Common myeloid progenitor, CD34-positive (primary cell): ENCODE measurements at regions not wholly inside any gene's neighbourhood (a gene's known extent, or its start where the extent isn't known, plus 50 kb on each side); places are given as distances from the start of the nearest gene placed in this dataset.

Source experiments
- CTCF ChIA-PET: fragments of 350-600 bp; sonication (Branson Sonifier 250); formaldehyde crosslinking; loops from one replicate; lab custom pipeline; 2021; ENCODE audit warnings: antibody characterized with exemption; lab: Charles Lee
- POLR2A ChIA-PET: fragments of 350-600 bp; sonication (Branson Sonifier 250); formaldehyde crosslinking; loops from one replicate; lab custom pipeline; 2021; ENCODE audit warnings: antibody characterized with exemption; lab: Charles Lee
- DNase-seq, 3 donors: peaks; one replicate each; pipeline versions ENCODE4 v3.0.0 to v3.0.0-alpha.2; 2013
- H3K27ac ChIP-seq, 2 experiments: 1 replicate in 1 of 2; 2 replicates in 1 of 2; pipeline ENCODE4 v1.7.0; 2013; ENCODE audit warnings: inconsistent platforms in 2 of 2, low read length in 2 of 2, mild to moderate bottlenecking in 2 of 2, low read depth in 1 of 2, moderate library complexity in 1 of 2; ENCODE audit not compliant: severe bottlenecking in 2 of 2, insufficient read depth in 1 of 2, poor library complexity in 1 of 2
- H3K27me3 ChIP-seq, 5 experiments: replicated peaks in 2 of 5; 1 replicate in 3 of 5; 2 replicates in 2 of 5; pipeline versions ENCODE4 v1.6.1 to v1.7.0; 2013; ENCODE audit warnings: low read length in 4 of 5, mild to moderate bottlenecking in 2 of 5, moderate library complexity in 2 of 5, inconsistent platforms in 1 of 5; ENCODE audit not compliant: insufficient read depth in 5 of 5, control insufficient read depth in 4 of 5
- H3K36me3 ChIP-seq, 4 experiments: 1 replicate in 2 of 4; 2 replicates in 2 of 4; pipeline versions ENCODE4 v1.6.1 to v1.7.0; 2013; ENCODE audit warnings: low read length in 3 of 4, control low read depth in 1 of 4, mild to moderate bottlenecking in 1 of 4; ENCODE audit not compliant: control insufficient read depth in 4 of 4, insufficient read depth in 4 of 4
- H3K4me1 ChIP-seq, 4 experiments: 1 replicate in 3 of 4; 2 replicates in 1 of 4; pipeline versions ENCODE4 v1.6.1 to v1.7.1; 2013; ENCODE audit warnings: low read length in 3 of 4, mild to moderate bottlenecking in 3 of 4, control low read depth in 1 of 4, inconsistent platforms in 1 of 4, moderate library complexity in 1 of 4; ENCODE audit not compliant: control insufficient read depth in 4 of 4, insufficient read depth in 4 of 4; ENCODE audit errors: control extremely low read depth in 1 of 4
- H3K4me3 ChIP-seq, 7 experiments: 1 replicate in 4 of 7; 2 replicates in 3 of 7; pipeline versions ENCODE4 v1.5.1 to v1.7.0; 2013; ENCODE audit warnings: mild to moderate bottlenecking in 7 of 7, low read length in 6 of 7, moderate library complexity in 6 of 7, inconsistent platforms in 2 of 7, low read depth in 2 of 7, control low read depth in 1 of 7; ENCODE audit not compliant: insufficient read depth in 4 of 7, control insufficient read depth in 1 of 7; ENCODE audit errors: extremely low read depth in 1 of 7
- H3K9me3 ChIP-seq, 5 experiments: 1 replicate in 4 of 5; 2 replicates in 1 of 5; pipeline versions ENCODE4 v1.6.1 to v1.7.1; 2013; ENCODE audit warnings: low read length in 4 of 5, mild to moderate bottlenecking in 2 of 5, inconsistent platforms in 1 of 5, low read depth in 1 of 5, moderate library complexity in 1 of 5; ENCODE audit not compliant: control insufficient read depth in 4 of 5, insufficient read depth in 2 of 5; ENCODE audit errors: control extremely low read depth in 1 of 5
- WGBS: methylation state at CpG from one replicate; pipeline ENCODE4 v1.1.5; 2013; ENCODE audit not compliant: insufficient coverage; 5-methylcytosine and 5-hydroxymethylcytosine counted together

GRCh38 chr12:74896186-74896585 is 313.5 kb downstream of the KCNC2 start:
- no CpG with 5 or more reads among the region's 1 CpG for WGBS
- DNase-seq = no peak
- ChIA-PET POLR2A (no interaction called here), CTCF (no interaction called here)
- Histone ChIP-seq H3K27ac (no peak overlapping the region), H3K4me3 (no peak overlapping the region), H3K36me3 (no peaks in the 10 kb centered on the region), H3K27me3 (no peaks in the 10 kb centered on the region), H3K9me3 (no peaks in the 10 kb centered on the region), H3K4me1 (no peaks in the 10 kb centered on the region)

GRCh38 chr12:74897425-74898211 is 312.0 kb downstream of the KCNC2 start:
- WGBS = 100% methylated on average over 2 of the region's 5 CpGs
- no peak for DNase-seq
- Histone ChIP-seq H3K27ac (no peak overlapping the region), H3K9me3 (no peaks in the 10 kb centered on the region), H3K27me3 (no peaks in the 10 kb centered on the region), H3K4me1 (no peaks in the 10 kb centered on the region), H3K36me3 (no peaks in the 10 kb centered on the region), H3K4me3 (no peak overlapping the region)
- POLR2A ChIA-PET = no interaction called here
- CTCF ChIA-PET = interaction anchor here (0.6 kb wide), 1 partner anchor 10 kb away, joined by 3 read pairs; no protein-coding TSS in a partner anchor

GRCh38 chr12:74899031-74899829 is 310.4 kb downstream of the KCNC2 start:
- no peaks in the 10 kb centered on the region for H3K4me1 ChIP-seq
- no peaks in the 10 kb centered on the region for H3K36me3 ChIP-seq
- no peak overlapping the region for H3K4me3 ChIP-seq
- POLR2A ChIA-PET = no interaction called here
- no peak overlapping the region for H3K27ac ChIP-seq
- no peak for DNase-seq
- H3K9me3 ChIP-seq = no peaks in the 10 kb centered on the region
- no CpG with 5 or more reads among the region's 4 CpGs for WGBS
- CTCF ChIA-PET = no interaction called here
- H3K27me3 ChIP-seq = no peaks in the 10 kb centered on the region

GRCh38 chr12:74900232-74900631 is 309.4 kb downstream of the KCNC2 start:
- ChIA-PET POLR2A (no interaction called here), CTCF (no interaction called here)
- no peak overlapping the region for H3K27ac ChIP-seq
- 97% methylated on average over 4 of the region's 4 CpGs for WGBS
- no peaks in the 10 kb centered on the region for H3K9me3 ChIP-seq
- H3K4me1 ChIP-seq = no peaks in the 10 kb centered on the region
- H3K27me3 ChIP-seq = no peaks in the 10 kb centered on the region
- no peak for DNase-seq
- H3K4me3 ChIP-seq = no peak overlapping the region
- H3K36me3 ChIP-seq = no peaks in the 10 kb centered on the region

- no peak overlapping the region for H3K27ac ChIP-seq
- CTCF ChIA-PET = no interaction called here
- H3K4me1 ChIP-seq = no peaks in the 10 kb centered on the region
- no peaks in the 10 kb centered on the region for H3K9me3 ChIP-seq
- no peaks in the 10 kb centered on the region for H3K27me3 ChIP-seq
- no peaks in the 10 kb centered on the region for H3K36me3 ChIP-seq
- peak in 1 of 3 donors; percentile 1 for DNase-seq
- POLR2A ChIA-PET = no interaction called here
- H3K4me3 ChIP-seq = no peak overlapping the region
- 13% methylated on average over 1 of the region's 1 CpG for WGBS
These were observed 306.1 kb downstream of the KCNC2 start for GRCh38 chr12:74903522-74903921.

GRCh38 chr12:74906224-74906623 is 303.4 kb downstream of the KCNC2 start:
- H3K9me3 ChIP-seq = no peaks in the 10 kb centered on the region
- POLR2A ChIA-PET = no interaction called here
- no peaks in the 10 kb centered on the region for H3K36me3 ChIP-seq

GRCh38 chr12:74910831-74911230 is 298.8 kb downstream of the KCNC2 start:
- H3K36me3 ChIP-seq = no peaks in the 10 kb centered on the region
- H3K9me3 ChIP-seq = no peaks in the 10 kb centered on the region
- no peak overlapping the region for H3K27ac ChIP-seq
- CTCF ChIA-PET = no interaction called here
- H3K27me3 ChIP-seq = no peaks in the 10 kb centered on the region
- WGBS = 100% methylated on average over 1 of the region's 3 CpGs
- POLR2A ChIA-PET = no interaction called here
- no peak overlapping the region for H3K4me3 ChIP-seq
- DNase-seq = no peak
- no peaks in the 10 kb centered on the region for H3K4me1 ChIP-seq

More at GRCh38 chr12:74906224-74906623, 303.4 kb downstream of the KCNC2 start:
- CTCF ChIA-PET = interaction anchor here (0.7 kb wide), 1 partner anchor 14 kb away, joined by 3 read pairs; no protein-coding TSS in a partner anchor
- no peak for DNase-seq
- WGBS = 90% methylated on average over 4 of the region's 5 CpGs
- H3K27me3 ChIP-seq = no peaks in the 10 kb centered on the region
- H3K4me1 ChIP-seq = no peaks in the 10 kb centered on the region
- no peak overlapping the region for H3K4me3 ChIP-seq
- H3K27ac ChIP-seq = no peak overlapping the region
